Fibroblast of skin of back (primary cell): ENCODE measurements at regions not wholly inside any gene's neighbourhood (a gene's known extent, or its start where the extent isn't known, plus 50 kb on each side); places are given as distances from the start of the nearest gene placed in this dataset.
A peak's percentile ranks its signal among the peaks of the same experiment; 100 is the strongest.

Experiments used
- DNase-seq: peaks from one replicate; pipeline ENCODE4 v3.0.0-alpha.2; 2013

GRCh38 chr17:72526769-72527168, 405.9 kb downstream of the SOX9 start:
- DNase-seq, result no peak

DNA sequence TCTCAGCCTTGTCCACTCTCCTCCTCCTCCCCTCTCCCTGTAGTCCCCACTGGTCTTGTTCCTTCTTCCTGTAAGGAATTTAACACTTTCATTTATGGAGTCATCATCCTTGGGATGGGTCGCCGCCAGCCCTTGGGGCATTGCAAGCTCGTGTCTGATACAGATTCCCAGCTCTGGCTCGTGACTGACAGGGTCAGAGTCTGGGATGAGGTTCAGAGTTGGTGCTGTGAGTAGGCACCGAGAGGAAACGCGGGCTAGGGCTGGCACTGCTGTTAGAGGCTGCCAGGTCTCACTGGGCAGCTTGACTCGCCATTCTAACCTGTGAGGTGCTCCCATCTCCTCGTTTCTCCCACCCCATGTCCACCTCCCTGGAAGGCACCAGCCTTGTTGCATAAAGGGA, 407.0 kb downstream of the SOX9 start:
- no peak for DNase-seq

DNA sequence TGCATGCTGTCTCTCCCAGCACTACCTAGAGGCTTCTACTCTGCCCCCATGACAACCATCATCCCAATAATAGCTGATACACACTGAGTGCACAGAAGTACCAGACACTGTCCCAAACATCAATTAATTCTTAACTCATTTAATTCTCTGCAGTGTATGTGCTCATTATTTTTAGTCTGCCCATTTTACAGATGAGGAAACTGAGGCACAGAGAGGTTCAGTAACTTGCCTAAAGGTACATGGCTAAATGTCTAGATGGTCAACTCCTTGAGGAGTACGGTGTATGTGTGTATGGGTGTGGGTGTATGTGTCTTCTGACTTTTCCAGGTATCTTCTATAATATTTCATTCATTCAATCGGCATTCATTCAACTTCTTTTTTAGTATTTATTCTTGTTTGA, 407.9 kb downstream of the SOX9 start:
- DNase-seq, result no peak

GRCh38 chr17:72529386-72529785, 408.6 kb downstream of the SOX9 start:
- DNase-seq, result no peak

- DNase-seq, result no peak
These were observed 409.6 kb downstream of the SOX9 start for GRCh38 chr17:72530454-72530853.

GRCh38 chr17:72531729-72532128, 410.9 kb downstream of the SOX9 start:
- DNase-seq, result no peak

DNA sequence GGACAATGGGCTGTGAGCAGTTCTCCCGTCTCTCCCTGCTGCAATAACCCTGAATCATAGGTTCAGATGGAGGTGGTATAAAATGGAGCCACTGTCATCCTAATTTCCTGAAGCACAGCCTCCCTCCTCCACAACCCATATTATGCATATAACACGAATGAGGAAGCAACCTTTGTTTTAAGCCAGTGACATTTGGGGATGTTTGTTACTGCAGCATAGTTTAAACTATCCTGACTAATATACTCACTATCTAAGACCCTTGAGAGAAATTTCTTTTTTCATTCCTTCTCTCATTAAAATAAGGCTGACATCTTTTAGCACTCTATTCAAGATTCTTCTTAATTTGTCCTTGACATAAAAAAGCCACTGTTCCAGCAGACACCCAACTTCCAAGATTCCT, 413.4 kb downstream of the SOX9 start:
- no peak for DNase-seq

GRCh38 chr17:72534776-72535175, 414.0 kb downstream of the SOX9 start:
- DNase-seq, result no peak

DNA sequence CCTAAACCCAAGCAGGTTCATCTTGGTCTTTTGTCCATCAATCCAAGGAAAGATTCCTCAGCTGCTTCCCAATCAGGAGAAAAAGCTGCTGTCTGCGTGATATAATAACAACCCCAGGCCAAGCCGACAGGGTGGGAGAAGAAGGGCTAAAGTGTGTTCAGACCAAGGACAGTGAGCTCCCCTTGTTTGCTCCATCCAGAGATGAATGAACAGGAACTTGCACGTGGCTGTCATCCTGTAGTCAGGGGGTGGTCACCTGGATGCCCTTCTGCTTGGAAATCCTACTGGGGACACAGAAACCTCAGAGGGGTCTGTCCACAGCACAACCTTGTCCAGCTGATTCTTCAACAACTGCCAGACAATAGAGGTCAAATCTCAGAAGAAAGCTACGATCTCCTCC, 414.5 kb downstream of the SOX9 start:
- no peak for DNase-seq

- DNase-seq, result no peak
These were observed 415.0 kb downstream of the SOX9 start for GRCh38 chr17:72535779-72536178.

DNA sequence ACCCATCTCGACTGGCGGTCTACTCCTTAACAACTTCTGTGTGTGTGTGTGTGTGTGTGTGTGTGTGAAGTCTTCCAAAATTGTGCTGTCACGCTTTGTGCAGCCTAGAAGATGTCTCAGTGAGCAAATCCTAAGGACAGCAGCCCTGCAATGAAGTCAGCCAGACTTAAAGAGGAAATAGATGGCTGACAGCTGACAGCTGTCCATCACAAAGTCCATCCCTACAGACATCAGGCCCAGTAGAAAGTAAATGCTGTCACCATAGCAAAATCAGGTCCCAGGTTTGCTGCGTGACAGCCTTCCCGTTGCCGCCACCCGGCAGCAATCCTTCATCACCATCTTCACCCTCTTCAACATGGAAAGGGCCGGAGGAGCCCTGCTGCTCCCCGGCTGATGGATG, 416.0 kb downstream of the SOX9 start:
- DNase-seq, result no peak

DNA sequence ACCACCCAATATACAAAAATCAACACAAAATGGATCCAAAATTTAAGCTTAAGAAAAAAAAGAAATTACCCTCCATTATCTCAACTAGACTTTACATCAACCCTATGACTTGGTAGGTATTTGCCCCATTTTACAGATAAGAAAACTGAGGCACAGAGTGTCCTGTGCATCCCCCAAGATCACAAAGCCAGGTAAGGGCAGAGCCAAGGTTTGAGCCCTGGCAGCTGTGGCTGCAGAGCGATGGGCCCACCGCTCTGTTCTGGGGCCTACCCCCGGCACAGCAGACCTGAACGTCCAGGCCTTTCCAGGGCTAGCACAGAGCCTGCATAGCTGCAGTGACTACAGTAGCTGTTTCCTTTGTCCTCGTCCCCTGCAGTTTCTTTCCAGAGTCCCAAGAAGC, 417.6 kb downstream of the SOX9 start:
- no peak for DNase-seq

GRCh38 chr17:72538901-72539352, 418.1 kb downstream of the SOX9 start:
- DNase-seq, result no peak

DNA sequence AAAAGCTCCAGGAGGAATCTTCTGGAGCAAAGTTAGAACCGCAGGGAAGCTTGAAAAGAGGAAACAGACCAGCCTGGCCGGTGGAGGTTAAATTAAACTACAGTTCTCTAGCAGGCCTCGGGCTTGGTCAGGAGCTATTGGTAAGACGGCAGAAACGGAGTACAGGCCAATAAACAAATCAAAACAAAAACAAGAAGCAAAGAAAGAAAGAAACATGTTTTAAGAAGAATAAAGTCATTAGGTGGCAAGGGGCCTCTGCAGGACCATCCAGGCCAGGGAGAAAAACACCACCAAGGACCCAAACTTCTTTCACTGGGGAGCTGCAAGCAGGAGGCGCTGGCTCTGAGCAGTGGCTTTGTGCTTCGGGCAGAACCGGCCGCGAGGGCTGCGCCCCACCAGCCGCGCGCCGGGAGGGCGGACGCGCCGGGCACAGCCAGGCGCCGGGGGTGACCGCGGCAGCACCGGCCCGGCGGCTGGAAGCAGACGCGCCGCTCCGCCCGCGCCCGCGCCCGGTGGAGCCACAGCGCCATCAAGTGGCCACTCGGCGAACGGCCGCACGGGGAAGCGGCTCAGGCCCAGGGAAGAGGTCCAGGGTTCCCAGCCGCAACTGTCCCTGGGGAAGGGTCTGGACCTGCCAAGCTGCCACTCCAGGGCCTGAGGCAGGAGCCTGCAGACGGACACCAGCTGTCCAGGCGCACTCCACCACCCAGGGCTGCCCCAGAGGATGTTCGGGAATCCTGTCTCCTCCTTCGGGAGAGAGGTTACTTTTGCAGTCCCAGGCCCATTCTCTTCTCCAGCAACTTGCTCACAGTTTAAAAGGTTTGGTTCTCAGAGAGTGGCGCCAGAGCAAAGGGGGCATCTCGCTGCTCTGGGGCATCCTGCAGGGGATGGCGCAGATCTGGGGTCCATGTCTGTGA, 419.4 kb downstream of the SOX9 start:
- peak; percentile 69 for DNase-seq

- no peak for DNase-seq
These were observed 421.5 kb downstream of the SOX9 start for GRCh38 chr17:72542317-72542716.

- DNase-seq, result peak; percentile 62
These were observed 424.9 kb downstream of the SOX9 start for GRCh38 chr17:72545766-72546165.

DNA sequence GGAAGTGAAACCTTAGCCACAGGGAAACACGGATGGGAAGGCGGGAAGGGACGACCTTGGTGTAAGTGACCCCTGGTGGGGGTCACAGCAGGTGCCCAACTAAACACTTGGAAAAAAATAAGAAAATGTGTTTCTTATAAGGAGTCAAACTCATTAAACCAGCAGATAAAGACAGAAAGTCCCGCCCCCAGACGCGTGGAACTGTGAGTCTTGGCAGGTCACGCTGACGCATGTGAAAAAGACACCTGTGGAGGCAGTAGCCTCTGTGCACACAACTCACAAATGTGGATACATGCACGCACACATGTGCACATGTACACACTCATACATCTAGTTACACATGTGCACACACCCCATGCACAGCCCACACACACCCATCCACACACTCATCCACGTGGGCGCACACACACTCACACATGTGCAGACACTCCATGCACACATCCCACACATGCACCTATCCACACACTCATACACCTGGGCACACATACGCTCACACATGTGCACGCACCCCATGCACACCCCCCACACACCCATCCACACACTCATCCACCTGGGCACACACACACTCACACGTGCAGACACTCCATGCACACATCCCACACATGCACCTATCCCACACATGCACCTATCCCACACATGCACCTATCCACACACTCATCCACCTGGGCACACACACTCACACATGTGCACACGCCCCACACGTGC, 432.4 kb downstream of the SOX9 start:
- no peak for DNase-seq

- no peak for DNase-seq
These were observed 433.7 kb downstream of the SOX9 start for GRCh38 chr17:72554508-72554907.

DNA sequence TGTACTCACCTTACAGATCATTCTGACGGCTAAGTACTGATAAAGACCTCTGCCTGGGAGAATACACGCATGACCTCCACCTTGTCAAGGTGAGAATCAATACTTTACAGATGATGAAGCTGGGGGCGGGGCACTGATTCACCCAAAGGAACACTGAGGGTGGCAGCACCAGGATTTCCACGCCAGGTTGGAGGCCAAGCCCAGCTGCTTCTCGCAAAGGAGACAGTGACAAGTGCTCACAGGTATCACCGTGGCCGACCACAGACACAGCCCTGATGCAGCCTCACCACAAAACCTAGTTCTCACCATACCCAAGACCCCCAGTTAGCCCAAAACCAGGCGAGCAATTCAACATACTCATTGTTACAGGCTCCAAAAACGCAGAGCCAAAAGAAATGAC, 434.2 kb downstream of the SOX9 start:
- no peak for DNase-seq

DNA sequence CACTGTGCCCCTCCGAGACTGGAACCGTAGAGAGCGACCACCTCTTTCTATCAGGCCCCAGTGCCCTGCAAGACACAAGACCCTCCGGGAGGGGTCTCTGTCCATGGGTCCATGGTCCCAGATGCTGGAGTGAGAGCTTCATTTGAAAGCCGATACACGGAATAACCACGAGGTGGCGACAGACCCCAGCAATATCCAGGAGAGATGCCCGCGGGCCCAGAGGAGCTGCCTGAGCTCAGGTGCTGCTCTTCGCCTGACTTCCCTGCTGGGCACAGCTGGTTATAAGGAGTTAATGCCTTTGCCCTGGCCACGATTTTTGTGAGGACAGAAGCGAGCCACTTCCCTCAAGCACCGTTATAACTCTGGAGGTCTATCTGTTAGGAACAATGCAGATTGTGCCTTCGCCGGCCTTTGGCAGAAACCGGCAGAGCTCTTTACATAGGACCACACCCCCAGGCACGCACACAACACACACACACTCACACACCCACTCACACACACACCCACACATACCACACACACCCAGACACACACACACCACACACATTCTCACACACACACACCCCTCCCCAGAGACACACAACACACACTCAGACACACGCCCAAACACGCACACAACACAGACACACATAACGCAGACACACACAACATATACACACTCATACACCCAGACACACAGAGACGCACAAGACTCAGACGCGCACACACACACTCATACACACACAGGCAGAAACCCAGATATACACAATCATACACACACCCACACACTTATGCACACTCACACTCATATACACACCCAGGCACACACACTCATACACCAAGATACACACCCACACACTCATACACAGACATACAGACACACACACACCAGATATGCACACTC, 436.4 kb downstream of the SOX9 start:
- peak; percentile 55 for DNase-seq

- DNase-seq, result no peak
These were observed 438.2 kb downstream of the SOX9 start for GRCh38 chr17:72558971-72559476.
